Liver (tissue), 3 donors: ENCODE measurements at regions not wholly inside any gene's neighbourhood (a gene's known extent, or its start where the extent isn't known, plus 50 kb on each side); places are given as distances from the start of the nearest gene placed in this dataset.

Source experiments
- CTCF ChIP-seq: fragments of 150-350 bp; IDR thresholded peaks from 2 replicates; pipeline ENCODE4 v1.5.1; 2017; ENCODE audit warnings: improper control_type of control experiment, low read depth, low read length; ENCODE audit not compliant: missing input control
- GABPA ChIP-seq, 2 donors: IDR thresholded peaks in 1 of 2; conservative IDR thresholded peaks in 1 of 2; 2 replicates each; pipeline ENCODE4 v1.6.1; 2016; ENCODE audit warnings: antibody characterized with exemption in 2 of 2, mild to moderate bottlenecking in 1 of 2, moderate library complexity in 1 of 2
- JUND ChIP-seq, 2 donors: IDR thresholded peaks; 2 replicates each; pipeline ENCODE4 v1.6.1; 2016; ENCODE audit warnings: antibody characterized with exemption in 2 of 2
- REST ChIP-seq: IDR thresholded peaks from 2 replicates; pipeline ENCODE4 v1.6.1; 2016; ENCODE audit warnings: antibody characterized with exemption, mild to moderate bottlenecking
- TAF1 ChIP-seq: conservative IDR thresholded peaks from 2 replicates; pipeline ENCODE4 v1.6.1; 2016; ENCODE audit warnings: antibody characterized with exemption, mild to moderate bottlenecking
- donor health status: healthy.
- donor health status: healthy.

GRCh38 chr7:145169908-145170307 is 334.1 kb upstream of the TPK1 start:
- TF ChIP-seq CTCF (no peak), TAF1 (no peak), JUND (IDR thresholded peaks at IDR 0.05) (no peak), REST (no peak), GABPA (IDR thresholded peaks at IDR 0.05 in 1 of 2, conservative IDR thresholded peaks at IDR 0.05 in 1 of 2) (no peak)
